ENCODE measurements at regions not wholly inside any gene's neighbourhood (a gene's known extent, or its start where the extent isn't known, plus 50 kb on each side); places are given as distances from the start of the nearest gene placed in this dataset.

- Histone ChIP-seq H3K27ac (ENCODE audit: low read length) (no peak overlapping the region), H3K9ac (ENCODE audit: low read depth, low read length) (no peak overlapping the region), H4K20me1 (ENCODE audit: insufficient read depth, low read length) (no peaks in the 10 kb centered on the region), H3K9me3 (ENCODE audit: insufficient read depth, low read length, severe bottlenecking) (no peaks in the 10 kb centered on the region), H3K4me3 (ENCODE audit: low read depth in 1 of 2, low read length in 2 of 2) (no peak overlapping the region), H2AFZ (ENCODE audit: low read depth, low read length) (no peak overlapping the region), H3K4me2 (ENCODE audit: insufficient read depth, low read length) (no peak overlapping the region), H3K4me1 (ENCODE audit: insufficient read depth, low read length) (peaks cover 3% of the 10 kb centered on the region; the same call in 1 of the 2 replicates), H3K27me3 (ENCODE audit: insufficient read depth, low read length, poor library complexity) (no peaks in the 10 kb centered on the region), H3K36me3 (ENCODE audit: insufficient read depth, low read length) (no peaks in the 10 kb centered on the region), H3K79me2 (ENCODE audit: insufficient read depth, low read length) (no peaks in the 10 kb centered on the region)
- ATAC-seq (ENCODE audit: insufficient read depth, low read depth) (no peak), DNase-seq (no peak)
- TF ChIP-seq EZH2 (IDR thresholded peaks at IDR 0.05; ENCODE audit: borderline replicate concordance, low read depth, low read length, severe bottlenecking) (no peak), CTCF (IDR thresholded peaks at IDR 0.05; ENCODE audit: borderline replicate concordance, extremely low read depth, low read length, poor library complexity, severe bottlenecking) (no peak)
These were observed 214.6 kb upstream of the PFKP start for GRCh38 chr10:2852574-2853323.

- H3K4me3 ChIP-seq (ENCODE audit: low read depth in 1 of 2, low read length in 2 of 2) = no peak overlapping the region
- H3K4me1 ChIP-seq (ENCODE audit: insufficient read depth, low read length) = peaks cover 3% of the 10 kb centered on the region; the same call in 1 of the 2 replicates
- H3K36me3 ChIP-seq (ENCODE audit: insufficient read depth, low read length) = no peaks in the 10 kb centered on the region
- H3K79me2 ChIP-seq (ENCODE audit: insufficient read depth, low read length) = no peaks in the 10 kb centered on the region
- no peak overlapping the region for H2AFZ ChIP-seq (ENCODE audit: low read depth, low read length)
- DNase-seq = no peak
- no peaks in the 10 kb centered on the region for H3K9me3 ChIP-seq (ENCODE audit: insufficient read depth, low read length, severe bottlenecking)
- no peak overlapping the region for H3K9ac ChIP-seq (ENCODE audit: low read depth, low read length)
- H3K27me3 ChIP-seq (ENCODE audit: insufficient read depth, low read length, poor library complexity) = no peaks in the 10 kb centered on the region
- no peaks in the 10 kb centered on the region for H4K20me1 ChIP-seq (ENCODE audit: insufficient read depth, low read length)
- no peak for ATAC-seq (ENCODE audit: insufficient read depth, low read depth)
- TF ChIP-seq CTCF (IDR thresholded peaks at IDR 0.05; ENCODE audit: borderline replicate concordance, extremely low read depth, low read length, poor library complexity, severe bottlenecking) (no peak), EZH2 (IDR thresholded peaks at IDR 0.05; ENCODE audit: borderline replicate concordance, low read depth, low read length, severe bottlenecking) (no peak)
- no peak overlapping the region for H3K27ac ChIP-seq (ENCODE audit: low read length)
- no peak overlapping the region for H3K4me2 ChIP-seq (ENCODE audit: insufficient read depth, low read length)
These were observed 215.8 kb upstream of the PFKP start for GRCh38 chr10:2851566-2851965.

- H3K27ac ChIP-seq (ENCODE audit: low read length) = no peak overlapping the region
- no peaks in the 10 kb centered on the region for H3K27me3 ChIP-seq (ENCODE audit: insufficient read depth, low read length, poor library complexity)
- ATAC-seq (ENCODE audit: insufficient read depth, low read depth) (no peak), DNase-seq (no peak)
- peaks cover 3% of the 10 kb centered on the region; the same call in 1 of the 2 replicates for H3K4me1 ChIP-seq (ENCODE audit: insufficient read depth, low read length)
- no peaks in the 10 kb centered on the region for H3K36me3 ChIP-seq (ENCODE audit: insufficient read depth, low read length)
- H3K4me2 ChIP-seq (ENCODE audit: insufficient read depth, low read length) = no peak overlapping the region
- H3K9ac ChIP-seq (ENCODE audit: low read depth, low read length) = no peak overlapping the region
- no peaks in the 10 kb centered on the region for H3K79me2 ChIP-seq (ENCODE audit: insufficient read depth, low read length)
- TF ChIP-seq CTCF (IDR thresholded peaks at IDR 0.05; ENCODE audit: borderline replicate concordance, extremely low read depth, low read length, poor library complexity, severe bottlenecking) (no peak), EZH2 (IDR thresholded peaks at IDR 0.05; ENCODE audit: borderline replicate concordance, low read depth, low read length, severe bottlenecking) (no peak)
- H3K4me3 ChIP-seq (ENCODE audit: low read depth in 1 of 2, low read length in 2 of 2) = no peak overlapping the region
- no peaks in the 10 kb centered on the region for H3K9me3 ChIP-seq (ENCODE audit: insufficient read depth, low read length, severe bottlenecking)
- H4K20me1 ChIP-seq (ENCODE audit: insufficient read depth, low read length) = no peaks in the 10 kb centered on the region
- no peak overlapping the region for H2AFZ ChIP-seq (ENCODE audit: low read depth, low read length)
These were observed 217.1 kb upstream of the PFKP start for GRCh38 chr10:2850202-2850601.

All from DND-41 (cell line).